Neural cell (in vitro differentiated cells): ENCODE measurements at regions not wholly inside any gene's neighbourhood (a gene's known extent, or its start where the extent isn't known, plus 50 kb on each side); places are given as distances from the start of the nearest gene placed in this dataset.

Experiments used
- CTCF ChIP-seq: fragments of 450-650 bp; IDR thresholded peaks from 2 replicates; pipeline ENCODE4 v1.5.1; 2014; ENCODE audit warnings: antibody characterized with exemption, mild to moderate bottlenecking, moderate library complexity; ENCODE audit not compliant: poor library complexity, severe bottlenecking
- EP300 ChIP-seq: fragments of 450-650 bp; conservative IDR thresholded peaks from 2 replicates; pipeline ENCODE4 v1.6.1; 2014; ENCODE audit warnings: antibody characterized with exemption, mild to moderate bottlenecking, moderate library complexity; ENCODE audit not compliant: poor library complexity, severe bottlenecking
- EZH2 ChIP-seq: fragments of 200-600, 300-800 bp; shearing (Covaris generic), sonication (generic); IDR thresholded peaks from 2 replicates; pipeline ENCODE4 v1.6.1; 2014; ENCODE audit warnings: antibody characterized with exemption, low read length, borderline replicate concordance, mild to moderate bottlenecking; ENCODE audit not compliant: insufficient read depth, poor library complexity, severe bottlenecking
- POLR2AphosphoS5 ChIP-seq: IDR thresholded peaks from 2 replicates; pipeline ENCODE4 v1.6.1; 2012
- RAD21 ChIP-seq: fragments of 450-650 bp; conservative IDR thresholded peaks from 2 replicates; pipeline ENCODE4 v1.6.1; 2014; ENCODE audit warnings: antibody characterized with exemption, mild to moderate bottlenecking, moderate library complexity
- REST ChIP-seq: IDR thresholded peaks from 2 replicates; pipeline ENCODE4 v1.6.1; 2012; ENCODE audit warnings: borderline replicate concordance
- SMC3 ChIP-seq: fragments of 450-650 bp; conservative IDR thresholded peaks from 2 replicates; pipeline ENCODE4 v1.6.1; 2014; ENCODE audit warnings: antibody characterized with exemption, mild to moderate bottlenecking, moderate library complexity; ENCODE audit not compliant: poor library complexity
- TAF1 ChIP-seq: IDR thresholded peaks from 2 replicates; pipeline ENCODE4 v1.6.1; 2012; ENCODE audit warnings: low read depth

- peak; percentile 73 for TF ChIP-seq CTCF
- no peak for TF ChIP-seq TAF1
- TF ChIP-seq EZH2: no peak
- TF ChIP-seq POLR2AphosphoS5: no peak
- no peak for TF ChIP-seq EP300
- peak; percentile 74 for TF ChIP-seq SMC3
- TF ChIP-seq RAD21: peak; percentile 66
- no peak for TF ChIP-seq REST
Measured at GRCh38 chr6:54717849-54718455, 128.6 kb upstream of the FAM83B start.
